ENCODE measurements at regions not wholly inside any gene's neighbourhood (a gene's known extent, or its start where the extent isn't known, plus 50 kb on each side); places are given as distances from the start of the nearest gene placed in this dataset.

DNA sequence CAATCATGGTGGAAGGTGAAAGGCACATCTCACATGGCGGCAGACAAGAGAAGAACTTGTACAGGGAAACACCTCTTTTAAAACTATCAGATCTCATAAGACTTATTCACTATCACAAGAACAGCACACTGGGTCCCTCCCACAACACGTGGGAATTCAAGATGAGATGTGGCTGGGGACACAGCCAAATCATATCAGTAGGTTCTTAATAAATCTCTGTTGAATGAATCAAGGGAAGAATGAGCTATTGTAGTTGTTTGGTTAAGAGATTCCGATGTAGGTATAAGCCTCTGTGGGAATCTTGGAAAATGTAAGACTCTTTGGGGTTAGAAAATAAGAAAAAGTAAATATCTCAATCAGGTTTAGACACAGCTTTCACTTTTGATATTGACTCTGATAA, 400.2 kb downstream of the KCNRG start:
- H3K27ac ChIP-seq, result no peak overlapping the region
- TF ChIP-seq, protein P1, sequence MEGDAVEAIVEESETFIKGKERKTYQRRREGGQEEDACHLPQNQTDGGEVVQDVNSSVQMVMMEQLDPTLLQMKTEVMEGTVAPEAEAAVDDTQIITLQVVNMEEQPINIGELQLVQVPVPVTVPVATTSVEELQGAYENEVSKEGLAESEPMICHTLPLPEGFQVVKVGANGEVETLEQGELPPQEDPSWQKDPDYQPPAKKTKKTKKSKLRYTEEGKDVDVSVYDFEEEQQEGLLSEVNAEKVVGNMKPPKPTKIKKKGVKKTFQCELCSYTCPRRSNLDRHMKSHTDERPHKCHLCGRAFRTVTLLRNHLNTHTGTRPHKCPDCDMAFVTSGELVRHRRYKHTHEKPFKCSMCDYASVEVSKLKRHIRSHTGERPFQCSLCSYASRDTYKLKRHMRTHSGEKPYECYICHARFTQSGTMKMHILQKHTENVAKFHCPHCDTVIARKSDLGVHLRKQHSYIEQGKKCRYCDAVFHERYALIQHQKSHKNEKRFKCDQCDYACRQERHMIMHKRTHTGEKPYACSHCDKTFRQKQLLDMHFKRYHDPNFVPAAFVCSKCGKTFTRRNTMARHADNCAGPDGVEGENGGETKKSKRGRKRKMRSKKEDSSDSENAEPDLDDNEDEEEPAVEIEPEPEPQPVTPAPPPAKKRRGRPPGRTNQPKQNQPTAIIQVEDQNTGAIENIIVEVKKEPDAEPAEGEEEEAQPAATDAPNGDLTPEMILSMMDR (conservative IDR thresholded peaks at IDR 0.05), result no peak

DNA sequence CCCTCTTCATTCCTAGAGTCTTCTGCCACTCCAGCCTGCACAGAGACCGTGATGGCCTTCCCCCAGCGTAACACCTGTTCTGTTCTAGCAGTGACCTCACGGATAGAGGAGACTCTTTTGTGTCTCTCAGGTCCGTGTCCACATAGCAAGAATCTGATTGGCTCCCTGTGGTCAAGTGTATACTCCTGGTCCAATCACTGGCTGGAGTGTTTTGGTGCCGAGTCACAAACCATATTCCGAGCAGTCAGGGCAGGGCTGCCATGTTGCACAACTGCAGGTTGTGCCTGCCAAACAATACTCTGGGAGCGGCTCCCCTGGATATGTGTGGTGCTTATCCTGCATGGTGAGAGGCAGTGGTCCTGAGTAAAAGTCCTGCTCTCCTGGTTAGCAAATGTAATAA, 402.4 kb downstream of the KCNRG start:
- TF ChIP-seq, protein P1 (conservative IDR thresholded peaks at IDR 0.05), result no peak
- H3K27ac ChIP-seq, result no peak overlapping the region

DNA sequence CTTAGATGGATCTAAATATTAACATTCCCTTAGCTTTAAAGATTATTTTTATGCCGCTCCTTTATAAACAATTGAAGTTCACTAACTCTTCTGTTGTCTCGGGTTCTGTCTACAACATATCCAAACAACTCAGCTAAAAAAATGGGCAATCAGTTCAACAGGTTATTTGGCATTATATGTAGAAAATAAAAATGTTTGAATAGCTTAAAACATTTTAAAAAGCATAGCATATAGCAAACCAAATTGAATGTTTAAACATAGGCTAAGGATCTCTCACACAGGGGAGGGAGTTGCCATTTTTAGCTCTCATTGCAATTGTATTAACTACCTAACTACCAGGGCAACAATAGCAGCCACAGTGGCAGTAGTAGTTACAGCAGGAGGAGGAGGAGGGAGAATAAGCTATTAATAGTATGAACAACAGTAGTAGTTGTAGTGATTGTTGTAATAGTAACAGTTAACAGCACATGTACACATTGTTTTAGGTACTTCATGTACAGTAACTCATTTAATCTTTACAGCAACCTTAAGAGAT, 404.2 kb downstream of the KCNRG start:
- no peak overlapping the region for H3K27ac ChIP-seq
- TF ChIP-seq, protein P1 (conservative IDR thresholded peaks at IDR 0.05), result no peak

DNA sequence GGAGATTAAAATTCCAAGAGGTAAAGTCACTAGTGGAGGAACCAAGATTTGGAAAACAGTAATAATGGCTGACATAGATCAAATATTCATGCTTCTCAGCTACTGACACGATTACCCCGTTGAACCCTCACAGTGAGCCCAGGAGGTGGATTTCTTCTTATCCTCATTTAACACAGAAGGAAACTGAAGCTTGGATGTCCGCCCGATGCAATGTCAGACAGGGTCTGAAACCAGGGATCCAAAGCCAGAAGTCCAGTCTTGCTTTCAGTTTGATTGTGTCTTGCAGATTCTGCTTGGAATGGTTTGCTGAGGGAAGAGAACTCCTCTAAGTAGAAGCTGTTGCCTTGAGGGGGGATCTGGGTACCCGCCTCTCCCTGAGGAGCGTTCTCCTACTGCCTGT, 404.7 kb downstream of the KCNRG start:
- TF ChIP-seq, protein P1 (conservative IDR thresholded peaks at IDR 0.05), result no peak
- H3K27ac ChIP-seq, result no peak overlapping the region

DNA sequence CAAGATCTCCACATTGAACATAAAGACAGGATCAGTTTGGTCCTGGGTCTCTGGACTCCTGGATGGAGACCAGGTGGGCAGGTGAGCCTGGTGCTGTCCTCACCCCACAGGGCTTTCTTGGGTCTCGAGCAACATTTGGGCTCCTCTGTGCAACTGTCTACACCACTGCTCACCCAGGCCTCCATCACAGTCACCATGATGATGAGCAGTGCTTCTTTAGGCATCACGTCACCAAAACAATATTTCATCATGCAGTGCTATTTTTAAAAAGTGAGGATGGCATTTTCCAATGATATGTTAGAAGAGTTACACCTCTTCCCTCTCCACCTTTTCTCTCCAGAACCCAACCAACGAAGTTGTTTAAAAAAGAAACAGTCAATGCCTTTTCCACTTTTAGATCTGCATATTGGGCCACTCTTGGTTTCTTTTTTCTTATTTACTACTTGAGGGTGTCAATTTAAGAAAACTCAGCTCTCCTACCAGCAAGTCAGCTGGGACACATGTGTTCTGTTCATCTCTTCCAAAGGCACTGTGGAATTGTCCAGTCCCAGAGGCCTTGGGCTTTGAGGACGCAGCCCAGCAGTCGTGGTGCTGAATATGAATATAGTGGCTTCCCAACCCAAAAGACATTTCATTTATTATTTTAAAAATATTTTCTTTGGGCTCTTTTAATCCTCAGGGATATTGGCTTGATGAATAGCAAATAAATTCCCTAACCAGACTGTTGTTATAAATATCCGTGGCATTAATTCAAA, 405.7 kb downstream of the KCNRG start:
- no peak overlapping the region for H3K27ac ChIP-seq
- TF ChIP-seq, protein P1 (conservative IDR thresholded peaks at IDR 0.05), result no peak

DNA sequence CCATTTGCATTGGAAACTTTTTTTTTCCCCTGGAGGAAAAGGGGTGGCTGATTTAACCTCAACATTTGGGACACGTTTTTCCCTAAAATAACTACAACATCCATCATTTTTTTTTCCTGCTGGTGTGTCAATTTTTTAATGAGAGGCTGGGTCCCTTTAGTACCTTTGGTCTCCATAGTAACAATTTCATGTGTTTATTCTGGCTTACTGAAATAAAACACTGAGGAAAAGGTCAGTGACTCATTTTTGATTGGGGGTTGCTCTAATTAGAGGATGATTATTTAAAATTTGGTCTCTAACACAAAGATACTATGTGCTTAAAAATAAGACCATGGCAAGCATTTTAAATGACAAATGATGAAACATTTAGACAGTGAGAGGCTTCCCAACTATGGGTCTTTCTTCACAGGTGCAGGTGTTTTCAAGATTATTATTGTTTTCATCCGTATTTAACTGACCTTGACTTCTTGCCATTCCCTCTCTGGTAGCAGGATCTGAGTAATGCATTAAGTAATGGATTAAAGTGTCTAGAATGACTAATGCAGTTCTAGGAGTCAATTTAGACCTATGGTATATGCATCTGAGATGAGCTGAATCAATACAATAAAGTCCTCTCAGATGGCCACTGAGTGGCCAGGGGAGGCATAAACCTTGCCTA, 406.4 kb downstream of the KCNRG start:
- H3K27ac ChIP-seq, result no peak overlapping the region

More for the DNA sequence above, 406.4 kb downstream of the KCNRG start:
- TF ChIP-seq, protein P1 (conservative IDR thresholded peaks at IDR 0.05), result no peak
